Testis (tissue), 2 donors: ENCODE measurements at regions not wholly inside any gene's neighbourhood (a gene's known extent, or its start where the extent isn't known, plus 50 kb on each side); places are given as distances from the start of the nearest gene placed in this dataset.

Experiments
- DNase-seq: peaks from one replicate; pipeline ENCODE4 v3.0.0-alpha.2; 2019
- H3K27ac ChIP-seq, 2 donors: fragments of 200-600 bp; sonication (generic); one replicate each; pipeline ENCODE4 v1.5.1; 2019
- H3K27me3 ChIP-seq: fragments of 200-600 bp; sonication (generic); one replicate; pipeline ENCODE4 v1.5.1; 2019
- H3K36me3 ChIP-seq: fragments of 200-600 bp; sonication (generic); one replicate; pipeline ENCODE4 v1.5.1; 2017; ENCODE audit warnings: low read depth; ENCODE audit errors: missing control alignments
- H3K4me1 ChIP-seq: fragments of 200-600 bp; sonication (generic); one replicate; pipeline ENCODE4 v1.5.1; 2019
- H3K4me3 ChIP-seq, 2 donors: fragments of 200-600 bp; sonication (generic); one replicate each; pipeline ENCODE4 v1.5.1; 2017 to 2019
- H3K9me3 ChIP-seq: fragments of 200-600 bp; sonication (generic); one replicate; pipeline ENCODE4 v1.5.1; 2017
- CTCF ChIP-seq, 3 experiments: fragments of 450-650 bp in 2 of 3; fragments of 200-600 bp in 1 of 3; sonication (generic) in 1 of 3; IDR thresholded peaks; one replicate each; pipeline ENCODE4 v1.5.1; 2016 to 2019; ENCODE audit warnings: antibody characterized with exemption in 3 of 3, mild to moderate bottlenecking in 2 of 3, moderate library complexity in 1 of 3
- POLR2A ChIP-seq: fragments of 450-650 bp; IDR thresholded peaks from one replicate; pipeline ENCODE4 v1.6.1; 2017; ENCODE audit warnings: antibody characterized with exemption, mild to moderate bottlenecking, moderate library complexity
- WGBS, 2 donors: methylation state at CpG; one replicate each; pipeline ENCODE4 v1.1.5; 2018; 5-methylcytosine and 5-hydroxymethylcytosine counted together
- intact Hi-C: fragments of 100-400 bp; cut with DNase I; formaldehyde crosslinking; loops from one replicate; pipeline ENCODE4 v1.15.1; 2023; ENCODE audit warnings: low total_unique reads

GRCh38 chr15:35191783-35192182 lies 106.7 kb upstream of the NANOGP8 start:
- H3K36me3 ChIP-seq = no peaks in the 10 kb centered on the region
- no peaks in the 10 kb centered on the region for H3K9me3 ChIP-seq
- no peak for DNase-seq
- H3K27ac ChIP-seq = no peak overlapping the region
- no peak overlapping the region for H3K4me3 ChIP-seq
- intact Hi-C loops = no loop called here
- TF ChIP-seq POLR2A = no peak
- no peak for TF ChIP-seq CTCF (IDR thresholded peaks at IDR 0.05)
- no peaks in the 10 kb centered on the region for H3K4me1 ChIP-seq
- no peaks in the 10 kb centered on the region for H3K27me3 ChIP-seq
- 94 to 97% methylated on average over 2 of the region's 2 CpGs for WGBS, 2 donors

- TF ChIP-seq POLR2A (no peak), CTCF (IDR thresholded peaks at IDR 0.05) (no peak)
- Histone ChIP-seq H3K9me3 (no peaks in the 10 kb centered on the region), H3K27me3 (no peaks in the 10 kb centered on the region), H3K4me1 (no peaks in the 10 kb centered on the region), H3K27ac (no peak overlapping the region), H3K36me3 (no peaks in the 10 kb centered on the region), H3K4me3 (no peak overlapping the region)
- 75 to 92% methylated on average over 1 of the region's 1 CpG for WGBS, 2 donors
- DNase-seq = no peak
- intact Hi-C loops = no loop called here
Measured at GRCh38 chr15:35186346-35186745, 101.3 kb upstream of the NANOGP8 start.

- TF ChIP-seq POLR2A (no peak), CTCF (IDR thresholded peaks at IDR 0.05) (no peak)
Measured at GRCh38 chr15:35184646-35185045, 99.6 kb upstream of the NANOGP8 start.

GRCh38 chr15:35182841-35183479 lies 97.9 kb upstream of the NANOGP8 start:
- Histone ChIP-seq H3K9me3 (no peaks in the 10 kb centered on the region), H3K36me3 (no peaks in the 10 kb centered on the region), H3K27ac (no peak overlapping the region), H3K27me3 (no peaks in the 10 kb centered on the region), H3K4me1 (no peaks in the 10 kb centered on the region), H3K4me3 (no peak overlapping the region)
- TF ChIP-seq POLR2A = no peak
- WGBS, 2 donors = 37 to 52% methylated on average over 2 of the region's 2 CpGs
- intact Hi-C loops = no loop called here
- DNase-seq = peak; percentile 17

More at GRCh38 chr15:35184646-35185045, 99.6 kb upstream of the NANOGP8 start:
- H3K36me3 ChIP-seq = no peaks in the 10 kb centered on the region
- WGBS, 2 donors = 82 to 85% methylated on average over 1 of the region's 1 CpG
- no peaks in the 10 kb centered on the region for H3K9me3 ChIP-seq
- no peak overlapping the region for H3K27ac ChIP-seq
- intact Hi-C loops = no loop called here
- H3K4me1 ChIP-seq = no peaks in the 10 kb centered on the region
- no peak for DNase-seq
- no peak overlapping the region for H3K4me3 ChIP-seq
- H3K27me3 ChIP-seq = no peaks in the 10 kb centered on the region

GRCh38 chr15:35181538-35181937 lies 96.4 kb upstream of the NANOGP8 start:
- Histone ChIP-seq H3K36me3 (no peaks in the 10 kb centered on the region), H3K9me3 (no peaks in the 10 kb centered on the region), H3K27me3 (no peaks in the 10 kb centered on the region), H3K27ac (no peak overlapping the region), H3K4me1 (no peaks in the 10 kb centered on the region), H3K4me3 (no peak overlapping the region)
- TF ChIP-seq POLR2A (no peak), CTCF (IDR thresholded peaks at IDR 0.05) (no peak)
- intact Hi-C loops = no loop called here
- no peak for DNase-seq
